ENCODE measurements at regions not wholly inside any gene's neighbourhood (a gene's known extent, or its start where the extent isn't known, plus 50 kb on each side); places are given as distances from the start of the nearest gene placed in this dataset.

DNA sequence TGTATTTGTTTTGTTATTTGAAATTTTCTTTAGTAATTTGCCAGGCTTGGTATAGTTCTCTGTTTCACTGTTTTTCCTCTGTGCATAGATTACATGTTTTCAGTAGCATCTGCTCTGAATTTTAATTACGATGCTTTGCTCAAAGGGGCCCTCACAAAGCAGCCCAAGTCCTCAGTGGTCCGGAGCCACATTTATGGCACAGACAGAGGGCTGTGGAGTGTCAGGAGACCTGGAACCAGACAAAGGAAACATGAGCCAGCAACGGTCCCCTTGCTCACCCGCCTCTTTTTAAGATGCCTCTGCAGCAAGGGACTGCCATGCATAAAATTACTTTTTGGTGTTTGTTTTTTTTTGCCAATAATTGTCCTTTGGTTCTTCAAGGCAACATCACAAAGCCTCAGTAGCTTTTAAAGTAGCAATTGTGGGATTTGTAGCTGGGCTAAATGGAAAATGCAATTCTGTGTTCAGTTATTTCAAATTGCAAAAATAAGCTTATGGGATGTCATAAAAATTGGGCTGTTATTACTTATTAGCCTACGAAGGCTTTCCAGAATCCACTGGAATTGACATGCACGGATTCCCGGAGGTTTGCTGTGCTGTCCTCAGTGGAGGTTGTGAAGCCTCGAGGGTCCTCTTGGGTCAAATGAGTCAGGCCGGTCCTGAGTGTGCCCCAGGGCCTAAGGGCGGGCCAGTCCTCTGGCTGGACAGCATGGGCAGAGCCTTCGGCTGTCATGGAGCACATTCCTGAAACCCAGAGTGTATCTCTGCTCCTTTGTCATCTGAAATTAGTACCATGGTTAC, 422.8 kb downstream of the GLRX3 start:
- no peak for DNase-seq (ENCODE audit: low read depth in 2 of 2)

DNA sequence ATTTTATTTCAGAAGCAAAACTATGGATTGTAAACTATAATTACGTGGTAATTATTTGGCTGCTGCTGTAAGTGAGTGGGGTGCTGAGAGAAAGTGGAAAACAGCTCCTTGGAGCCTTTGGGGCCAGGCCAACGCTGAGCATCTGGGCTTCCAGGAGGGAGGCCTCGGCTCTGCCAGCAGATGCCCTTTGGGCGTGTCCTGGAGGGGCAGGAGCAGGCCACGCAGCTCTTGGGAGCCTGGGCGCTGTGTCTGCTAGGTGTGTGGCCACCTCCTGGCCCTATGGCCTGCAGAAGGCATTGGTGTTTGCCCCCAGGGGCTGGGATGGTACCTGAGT, 423.3 kb downstream of the GLRX3 start:
- DNase-seq (ENCODE audit: low read depth in 2 of 2) = no peak

DNA sequence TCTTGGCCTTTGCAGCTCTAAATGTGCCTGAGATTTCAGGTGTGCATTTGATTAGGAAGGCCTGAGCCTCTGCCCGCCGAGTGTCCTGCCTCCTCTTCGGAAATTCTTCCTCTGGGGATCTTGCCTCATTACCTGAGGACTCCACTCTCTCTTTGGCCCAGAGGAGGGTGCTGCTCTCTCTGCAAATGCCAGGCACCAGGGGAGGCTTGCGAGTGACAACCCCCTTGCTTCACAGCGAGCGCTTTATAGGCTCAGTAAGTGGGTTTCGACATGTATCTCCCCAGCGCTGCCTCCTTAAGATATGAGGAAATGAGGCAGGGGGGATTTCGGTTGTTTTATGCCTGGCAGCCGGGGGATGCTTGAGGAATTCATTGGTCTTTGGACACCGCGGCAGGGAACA, 423.9 kb downstream of the GLRX3 start:
- DNase-seq (ENCODE audit: low read depth in 2 of 2) = no peak

DNA sequence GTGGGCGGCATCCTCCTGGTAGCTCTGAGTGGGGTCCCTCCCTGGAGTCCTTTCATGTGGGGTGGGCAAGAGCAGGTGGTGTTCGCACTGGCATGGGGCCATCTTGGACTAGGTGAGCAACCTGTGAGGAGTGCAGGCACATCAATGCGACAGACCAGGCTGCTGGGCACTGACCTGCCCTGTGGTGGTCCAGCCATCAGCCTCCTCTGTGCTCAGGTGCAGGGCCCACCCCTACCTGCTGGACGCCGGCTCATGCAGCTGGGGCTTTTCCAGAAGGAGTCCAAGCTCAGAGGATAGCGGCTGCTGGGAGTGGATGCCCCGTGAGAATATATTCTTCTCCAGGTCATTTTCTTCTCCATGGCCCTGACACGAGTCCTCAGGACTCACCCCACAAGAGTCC, 424.4 kb downstream of the GLRX3 start:
- no peak for DNase-seq (ENCODE audit: low read depth in 2 of 2)

DNA sequence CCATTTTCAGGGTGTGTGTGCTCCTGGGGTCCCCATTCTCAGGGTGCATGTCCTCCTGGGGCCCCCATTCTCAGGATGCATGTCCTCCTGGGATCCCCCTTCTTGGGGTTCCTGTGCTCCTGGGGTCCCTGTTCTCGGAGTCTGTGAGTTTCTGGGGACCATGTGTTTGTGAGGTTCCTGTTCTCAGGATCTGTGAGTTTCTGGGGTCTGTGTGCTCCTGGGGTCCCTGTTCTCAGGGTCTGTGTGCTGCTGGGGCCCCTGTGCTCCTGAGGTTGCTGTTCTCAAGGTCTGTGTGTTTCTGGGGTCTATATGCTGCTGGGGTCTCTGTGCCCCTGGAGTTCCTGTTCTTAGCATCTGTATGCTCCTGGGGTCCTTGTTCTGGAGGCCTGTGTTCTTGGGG, 425.5 kb downstream of the GLRX3 start:
- DNase-seq (ENCODE audit: low read depth in 2 of 2) = no peak

DNA sequence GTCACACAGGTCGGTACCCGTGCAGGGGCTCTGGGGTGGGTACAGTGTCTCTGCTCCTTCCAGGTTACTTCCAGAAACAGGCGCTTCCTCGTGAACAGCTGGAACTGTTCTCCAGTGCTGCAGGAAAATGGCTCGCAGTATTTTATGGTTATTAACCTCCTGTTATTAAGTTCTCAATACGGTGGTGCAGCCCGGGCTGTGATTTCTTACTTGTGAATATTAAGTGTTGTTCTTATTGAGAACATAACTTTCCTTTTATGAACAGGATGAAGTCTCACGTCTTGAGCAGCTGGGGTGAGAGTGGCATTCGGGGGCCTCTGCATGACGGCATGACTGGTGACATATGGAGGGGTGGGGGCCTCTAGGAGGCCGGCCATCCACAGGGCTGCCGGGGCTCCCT, 430.8 kb downstream of the GLRX3 start:
- DNase-seq (ENCODE audit: low read depth in 2 of 2) = no peak

DNA sequence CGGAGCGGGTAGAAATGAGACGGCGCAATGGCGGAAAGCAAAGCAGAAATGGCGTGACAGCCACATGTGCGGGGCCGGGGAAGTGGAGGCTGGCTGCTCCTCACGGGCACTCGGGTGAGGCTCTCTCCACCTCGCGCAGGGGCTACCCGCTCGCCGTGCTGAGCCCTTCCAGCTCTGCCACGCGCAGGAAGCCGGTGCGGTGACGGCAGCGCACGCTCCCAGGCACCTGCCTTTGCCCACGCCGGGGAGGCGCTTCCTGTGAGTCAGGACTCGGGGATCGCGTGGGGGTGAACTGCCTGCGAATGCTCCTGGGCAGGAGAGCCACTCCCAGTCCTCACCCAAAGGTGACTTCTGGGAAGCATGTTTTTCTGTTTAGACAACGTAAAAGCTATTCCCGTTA, 431.2 kb downstream of the GLRX3 start:
- no peak for DNase-seq (ENCODE audit: low read depth in 2 of 2)

DNA sequence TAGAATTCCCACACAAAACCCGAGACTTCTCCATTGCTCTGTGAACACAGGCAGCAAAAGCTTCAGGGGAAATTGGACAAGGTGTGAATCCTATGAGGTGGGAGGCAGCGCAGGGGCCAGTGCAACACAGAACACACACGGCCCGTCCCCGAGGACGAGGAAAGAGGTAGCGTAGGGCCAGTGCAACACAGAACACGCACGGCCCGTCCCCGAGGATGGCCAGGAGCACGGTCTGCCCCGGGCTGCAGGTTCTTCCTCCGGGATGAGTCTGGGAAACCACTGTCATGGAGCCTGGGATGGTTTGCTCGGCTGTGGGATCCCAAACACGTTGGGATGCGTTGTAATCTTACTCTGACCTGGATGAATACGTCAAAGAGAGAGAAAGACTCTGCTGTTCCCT, 432.1 kb downstream of the GLRX3 start:
- DNase-seq (ENCODE audit: low read depth in 2 of 2) = no peak

DNA sequence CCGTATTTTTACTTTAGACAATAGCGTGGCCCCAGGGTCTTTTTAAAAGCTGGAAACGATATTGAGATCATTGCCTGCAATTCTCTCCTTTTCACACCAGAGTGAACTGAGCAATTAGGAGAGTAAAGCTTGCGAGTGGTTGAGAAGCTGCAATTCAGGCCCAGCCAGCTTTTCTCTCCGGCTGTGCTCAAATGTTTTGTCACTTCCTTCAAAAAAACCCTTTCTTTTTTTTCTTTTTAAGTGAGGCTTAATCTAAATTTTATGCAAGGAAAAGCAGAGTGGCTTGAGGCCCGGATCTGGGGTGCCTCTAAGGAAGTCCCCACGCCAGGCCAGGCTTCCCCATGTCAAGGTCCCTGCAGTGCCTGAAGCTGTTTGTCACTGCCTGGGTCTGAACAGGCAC, 433.9 kb downstream of the GLRX3 start:
- DNase-seq (ENCODE audit: low read depth in 2 of 2) = no peak

DNA sequence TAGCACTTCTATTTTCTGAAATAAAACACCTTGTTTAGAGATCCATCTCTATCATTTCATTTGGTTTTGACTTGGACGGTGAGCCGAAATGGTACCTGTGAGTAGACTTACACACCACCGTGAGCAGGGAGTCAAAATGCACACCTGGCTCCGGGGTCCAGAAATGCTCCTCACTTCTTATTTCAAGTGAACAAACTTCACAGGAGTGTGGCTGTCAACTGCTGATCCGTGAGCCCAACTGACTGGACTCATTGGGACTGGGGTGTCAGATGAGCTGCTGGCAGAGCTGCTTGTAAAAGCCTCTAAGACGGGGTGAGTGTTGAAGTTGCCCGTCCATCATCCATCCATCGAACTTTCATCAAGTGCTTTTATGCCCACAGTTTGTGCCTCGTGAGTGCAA, 435.5 kb downstream of the GLRX3 start:
- no peak for DNase-seq (ENCODE audit: low read depth in 2 of 2)

DNA sequence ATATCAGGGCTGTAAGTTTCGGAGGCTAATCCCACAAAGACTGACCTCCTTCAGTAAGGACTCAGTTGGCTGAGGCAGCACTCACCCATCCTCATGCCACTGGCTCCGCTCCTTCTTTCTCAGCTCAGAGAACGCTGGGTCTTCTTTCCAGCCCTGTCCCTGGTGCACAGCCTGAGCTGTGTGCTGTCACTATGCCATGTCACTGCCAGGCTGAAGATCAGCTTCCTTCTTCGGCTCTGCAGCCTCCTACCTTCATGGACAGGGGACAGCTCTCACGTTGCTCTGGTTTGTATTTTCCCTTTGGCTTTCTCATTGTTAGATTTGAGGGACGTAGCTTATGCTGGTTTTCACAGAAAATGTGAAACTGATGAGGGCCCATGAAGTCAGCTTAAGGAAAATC, 437.3 kb downstream of the GLRX3 start:
- no peak for DNase-seq (ENCODE audit: low read depth in 2 of 2)

DNA sequence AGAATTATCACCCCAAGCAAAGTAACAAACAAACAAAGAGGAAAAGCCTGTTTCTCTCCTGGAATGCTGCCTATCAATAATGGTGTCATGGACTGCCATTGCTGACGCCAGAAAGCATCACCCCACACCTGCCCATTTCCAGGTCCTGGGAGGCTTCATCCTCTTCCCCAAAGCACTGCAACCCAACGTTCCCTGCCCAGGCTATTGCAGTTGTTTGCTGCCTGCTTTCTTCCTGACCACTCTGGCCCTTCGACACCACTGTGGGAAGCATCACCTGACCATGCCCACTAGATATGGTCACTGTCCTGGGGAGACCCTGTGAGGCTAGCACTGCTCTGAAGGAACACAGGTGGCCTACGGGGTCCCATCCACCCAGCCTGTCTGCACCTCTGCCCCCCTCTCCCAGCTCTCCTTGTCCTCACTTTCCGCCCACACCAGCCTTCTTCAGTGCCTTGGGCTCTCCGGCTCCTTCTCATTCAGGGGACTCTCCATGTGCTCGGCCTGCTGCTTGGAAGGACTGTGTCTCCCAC, 439.6 kb downstream of the GLRX3 start:
- no peak for DNase-seq (ENCODE audit: low read depth in 2 of 2)

DNA sequence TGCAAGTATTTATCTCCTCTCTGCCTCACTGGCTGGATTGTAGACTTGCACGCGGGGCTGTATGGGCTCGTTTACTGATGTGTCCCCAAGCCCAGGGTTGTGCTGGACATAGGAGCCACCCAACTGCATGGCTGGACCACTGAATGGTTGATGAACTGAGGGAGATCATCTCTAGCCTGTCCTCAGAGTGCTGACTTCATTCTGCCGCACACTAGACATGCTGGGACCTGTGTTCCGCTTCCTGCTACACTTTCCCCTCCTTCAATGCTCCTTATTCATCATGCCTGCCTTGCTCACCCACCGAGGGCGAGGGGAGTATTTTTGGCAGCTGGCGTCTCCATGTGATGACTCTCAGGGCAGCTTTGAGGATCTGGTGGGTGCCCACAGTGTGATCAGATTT, 440.2 kb downstream of the GLRX3 start:
- no peak for DNase-seq (ENCODE audit: low read depth in 2 of 2)

DNA sequence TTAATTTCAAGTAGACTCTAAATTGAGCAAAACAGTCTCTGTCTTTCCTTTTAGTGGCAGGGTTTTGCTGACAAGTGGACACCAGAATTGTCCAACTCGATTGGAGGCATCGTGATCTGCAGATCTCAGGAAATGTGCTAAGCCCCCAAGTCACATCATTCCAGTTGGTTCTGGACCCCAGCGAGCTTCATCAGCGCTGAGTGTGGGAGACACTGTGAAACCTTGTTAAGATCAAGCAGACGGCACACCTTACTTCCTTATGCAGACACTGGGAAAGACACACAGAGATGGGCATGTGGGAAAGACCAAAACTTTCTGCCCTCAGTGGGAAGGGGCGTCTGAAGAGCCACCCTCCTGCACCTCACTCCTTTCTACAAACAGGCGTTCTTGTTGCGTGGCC, 440.8 kb downstream of the GLRX3 start:
- no peak for DNase-seq (ENCODE audit: low read depth in 2 of 2)

DNA sequence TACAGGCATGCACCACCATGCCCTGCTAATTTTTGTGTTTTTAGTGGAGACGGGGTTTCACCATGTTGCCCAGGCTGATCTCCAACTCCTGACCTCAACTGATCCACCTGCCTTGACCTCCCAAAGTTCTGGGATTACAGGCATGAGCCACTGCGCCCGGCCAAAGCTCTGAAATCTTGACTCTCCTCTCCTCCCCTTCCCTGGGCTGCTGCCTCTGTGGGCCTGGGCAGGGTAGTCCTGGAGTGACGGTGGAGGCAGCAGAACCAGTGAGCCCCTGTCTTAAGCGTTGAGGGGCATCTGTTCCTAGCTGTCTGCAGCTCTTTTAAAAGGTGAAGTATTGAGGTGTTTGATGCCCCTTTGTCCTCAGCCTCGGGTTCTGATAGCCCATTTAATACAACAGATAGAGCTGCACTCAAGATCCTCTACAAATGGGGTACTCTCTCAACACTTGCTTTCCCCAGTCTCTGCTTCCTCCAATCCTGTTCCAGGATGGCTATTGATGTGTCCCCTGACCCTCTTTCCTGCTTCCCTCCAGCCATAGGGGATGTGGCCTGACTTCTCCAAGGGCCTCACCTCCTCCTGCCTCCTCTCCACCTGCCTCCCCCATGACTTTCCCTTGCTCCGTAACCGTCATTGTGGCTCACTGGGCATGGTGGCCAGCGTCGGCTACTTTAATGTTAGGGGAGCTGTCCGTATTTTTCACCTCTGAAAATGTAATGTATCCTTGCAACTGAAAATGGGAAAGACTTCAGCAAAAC, 442.5 kb downstream of the GLRX3 start:
- no peak for DNase-seq (ENCODE audit: low read depth in 2 of 2)

DNA sequence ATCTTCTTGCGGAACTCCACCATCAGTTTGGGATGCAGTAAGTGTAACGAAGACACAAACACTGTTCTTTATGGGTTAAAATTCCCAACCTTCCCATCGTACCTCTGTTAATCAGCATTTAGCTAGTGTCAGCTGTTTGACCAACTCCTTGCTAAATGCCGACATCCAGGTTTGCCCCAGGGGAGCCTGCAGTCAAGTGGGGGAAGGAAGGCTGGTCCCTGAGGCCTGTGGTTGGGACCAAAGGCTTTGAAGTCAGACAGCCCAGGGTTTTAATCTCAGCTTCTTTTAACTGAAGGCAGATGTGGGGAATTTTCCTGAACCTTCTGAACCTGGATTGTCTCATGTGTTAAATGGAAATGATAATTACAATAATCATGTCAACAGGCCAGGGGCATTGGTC, 443.7 kb downstream of the GLRX3 start:
- no peak for DNase-seq (ENCODE audit: low read depth in 2 of 2)

DNA sequence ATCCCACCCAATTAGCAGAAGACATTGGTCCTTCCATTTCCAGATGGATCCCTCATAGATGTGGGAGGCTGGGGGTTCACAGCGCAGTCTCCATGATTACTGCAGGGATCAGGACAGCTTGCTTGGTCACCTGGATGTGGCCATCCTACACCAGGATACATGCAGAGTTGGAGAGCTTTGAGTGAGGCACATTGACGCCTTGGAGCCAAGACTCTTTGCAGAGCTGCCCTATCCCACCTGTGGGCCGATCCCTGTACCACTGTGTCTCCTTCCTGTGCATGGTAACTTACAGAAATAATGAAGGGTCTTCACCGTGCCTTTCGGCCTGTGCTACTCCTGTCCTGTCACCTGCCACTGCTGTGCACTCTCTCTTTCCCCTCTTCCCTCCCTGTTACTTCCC, 444.8 kb downstream of the GLRX3 start:
- DNase-seq (ENCODE audit: low read depth in 2 of 2) = no peak

DNA sequence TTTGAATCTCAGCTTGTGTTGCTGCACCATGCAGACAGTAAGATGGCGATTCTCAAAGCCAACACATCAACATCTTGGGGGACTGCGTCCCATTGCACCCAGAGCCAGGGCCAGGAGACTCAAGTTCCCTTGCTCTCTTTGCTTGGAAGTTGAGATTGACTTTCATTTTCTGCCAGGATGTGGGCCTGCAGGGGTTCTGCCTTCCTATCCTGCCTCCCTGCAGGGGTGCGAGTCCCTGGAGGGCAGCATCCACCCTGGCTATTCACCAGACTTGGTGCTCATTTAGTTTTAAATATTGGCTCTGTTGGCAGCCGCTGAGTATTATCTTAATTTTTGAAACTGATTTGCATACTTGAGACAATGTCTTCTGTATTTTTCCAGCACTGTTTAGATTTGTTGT, 451.5 kb downstream of the GLRX3 start:
- DNase-seq (ENCODE audit: low read depth in 2 of 2) = no peak

DNA sequence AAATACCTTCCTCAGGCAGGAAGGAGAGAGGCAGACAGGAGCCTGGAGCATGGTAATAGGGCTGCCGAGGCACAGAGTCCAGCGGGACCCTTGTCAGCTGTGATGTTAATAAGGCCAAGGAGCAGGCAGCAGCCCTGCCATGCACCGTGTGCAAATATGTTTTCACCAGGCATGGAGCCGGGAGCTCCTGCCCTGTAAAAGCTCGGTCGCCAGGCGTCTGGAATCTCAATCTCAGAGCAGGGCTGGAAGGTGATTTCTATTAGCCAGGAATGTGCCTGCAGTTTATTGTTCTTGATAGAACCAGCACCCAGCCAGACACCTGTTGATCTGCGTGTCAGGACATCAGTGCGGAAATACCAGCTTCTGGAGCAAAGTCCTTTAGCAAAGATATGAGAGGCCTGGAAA, 469.8 kb downstream of the GLRX3 start:
- DNase-seq (ENCODE audit: low read depth in 2 of 2) = no peak

DNA sequence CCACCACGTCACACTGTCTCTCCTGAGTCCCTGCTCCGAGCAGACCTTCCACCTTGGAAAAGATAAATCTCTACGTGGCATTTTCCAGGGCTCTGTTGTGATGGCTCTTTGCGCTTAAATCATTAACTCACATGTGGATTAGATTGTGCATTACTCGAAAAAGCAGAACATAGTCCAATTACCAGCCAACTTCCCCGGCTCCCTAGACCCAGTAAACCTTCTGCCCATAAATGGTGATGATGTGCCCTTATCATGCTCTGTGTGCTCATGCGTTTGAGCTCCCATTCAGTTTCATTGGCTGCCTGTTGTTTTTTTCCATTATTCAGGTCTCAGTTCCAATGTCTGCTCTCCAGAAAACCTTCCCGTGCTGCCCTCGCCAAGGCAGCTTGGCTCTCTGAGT, 471.2 kb downstream of the GLRX3 start:
- DNase-seq (ENCODE audit: low read depth in 2 of 2) = no peak

DNA sequence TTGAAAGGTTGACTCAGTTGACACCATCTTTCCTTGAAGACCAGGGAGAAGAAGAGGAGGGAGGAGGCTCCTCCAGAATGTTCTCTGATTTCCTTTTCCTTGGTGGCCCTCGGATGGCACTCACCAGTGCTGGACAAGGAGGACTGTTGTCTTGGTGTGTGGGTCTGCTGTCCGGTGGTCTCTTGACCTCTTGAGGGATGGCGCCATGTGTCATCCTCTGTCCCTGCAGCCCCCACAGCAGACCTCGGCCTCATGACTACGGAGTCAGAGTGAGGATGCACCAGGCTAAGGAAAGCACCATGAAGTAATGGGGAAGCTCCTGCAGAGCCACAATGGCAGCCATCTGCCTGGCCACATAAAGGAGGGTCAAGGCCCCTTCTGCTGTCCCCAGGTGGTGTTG, 475.0 kb downstream of the GLRX3 start:
- no peak for DNase-seq (ENCODE audit: low read depth in 2 of 2)

DNA sequence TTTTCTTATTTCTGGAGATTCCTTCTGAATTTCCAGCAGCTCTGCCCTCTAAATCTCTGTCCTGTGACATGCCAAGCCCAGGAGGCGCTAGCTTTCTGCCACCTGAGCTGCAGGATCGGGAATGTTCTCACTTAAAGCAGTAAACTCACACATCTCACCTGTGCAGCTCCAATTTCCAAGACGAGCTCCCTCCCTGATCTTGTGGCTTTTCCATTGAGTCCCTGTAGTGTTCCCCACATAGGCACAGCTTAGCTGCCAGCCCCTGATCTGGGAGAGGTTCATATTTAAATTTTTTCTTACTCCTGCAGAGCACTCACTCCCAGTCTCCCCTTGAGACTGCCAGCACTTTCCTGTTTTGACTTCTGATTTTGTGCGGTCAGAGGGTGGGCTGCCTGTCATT, 479.3 kb downstream of the GLRX3 start:
- DNase-seq (ENCODE audit: low read depth in 2 of 2) = no peak

DNA sequence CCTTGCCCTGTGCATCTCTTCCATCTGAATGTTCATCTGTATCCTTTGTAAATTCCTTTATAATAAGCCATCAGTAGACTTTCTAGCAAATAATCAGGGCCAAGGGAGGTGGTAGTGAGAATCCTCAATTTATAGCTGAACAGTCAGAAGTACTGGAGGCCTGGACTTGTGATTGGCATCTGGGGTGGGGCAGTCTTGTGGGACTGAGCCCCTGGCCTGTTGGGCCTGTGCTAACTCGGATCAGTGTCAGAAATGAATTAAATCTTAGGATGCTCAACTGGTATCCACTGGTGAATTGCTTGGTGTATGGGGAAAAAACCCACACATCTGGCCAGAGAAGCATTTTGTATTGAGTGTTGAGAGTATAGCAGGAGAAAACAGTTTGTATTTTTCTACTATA, 481.8 kb downstream of the GLRX3 start:
- DNase-seq (ENCODE audit: low read depth in 2 of 2) = no peak
